Mesenchymal stem cell (in vitro differentiated cells and primary cell): ENCODE measurements at regions not wholly inside any gene's neighbourhood (a gene's known extent, or its start where the extent isn't known, plus 50 kb on each side); places are given as distances from the start of the nearest gene placed in this dataset.
"Not testable (repeated sequence)": the region's sequence is repeated elsewhere in the genome, so short reads cannot be mapped to it uniquely, and the experiment has no call there.

Source experiments
- DNase-seq: peaks from one replicate; pipeline ENCODE4 v3.0.0-alpha.2; 2013
- H2AFZ ChIP-seq: one replicate; pipeline ENCODE4 v1.6.1; 2013; ENCODE audit warnings: low read depth, mild to moderate bottlenecking, control low read depth, inconsistent platforms, low read length, moderate library complexity
- H2AK5ac ChIP-seq: 2 replicates; pipeline ENCODE4 v1.6.1; 2013; ENCODE audit warnings: low read length, moderate library complexity, mild to moderate bottlenecking, inconsistent platforms; ENCODE audit not compliant: severe bottlenecking
- H2BK120ac ChIP-seq: one replicate; pipeline ENCODE4 v1.6.1; 2013; ENCODE audit warnings: low read depth, mild to moderate bottlenecking, inconsistent platforms, low read length, moderate library complexity
- H2BK12ac ChIP-seq, 2 experiments: one replicate each; pipeline ENCODE4 v1.6.1; 2013; ENCODE audit warnings: inconsistent platforms in 2 of 2, low read length in 2 of 2, mild to moderate bottlenecking in 2 of 2, moderate library complexity in 2 of 2, control low read depth in 1 of 2
- H2BK15ac ChIP-seq: one replicate; pipeline ENCODE4 v1.6.1; 2013; ENCODE audit warnings: mild to moderate bottlenecking, low read depth, inconsistent platforms; ENCODE audit not compliant: poor library complexity, severe bottlenecking
- H2BK5ac ChIP-seq: 2 replicates; pipeline ENCODE4 v1.6.1; 2013; ENCODE audit warnings: low read depth, mild to moderate bottlenecking, low read length, control low read depth, inconsistent platforms; ENCODE audit not compliant: poor library complexity, severe bottlenecking
- H3K14ac ChIP-seq, 2 experiments: one replicate each; pipeline ENCODE4 v1.6.1; 2013; ENCODE audit warnings: inconsistent platforms in 2 of 2, low read length in 2 of 2, control low read depth in 1 of 2, mild to moderate bottlenecking in 1 of 2, moderate library complexity in 1 of 2
- H3K18ac ChIP-seq, 2 experiments: one replicate each; pipeline ENCODE4 v1.6.1; 2013; ENCODE audit warnings: inconsistent platforms in 2 of 2, low read length in 2 of 2, control low read depth in 1 of 2, low read depth in 1 of 2, mild to moderate bottlenecking in 1 of 2
- H3K23ac ChIP-seq, 2 experiments: one replicate each; pipeline ENCODE4 v1.6.1; 2013; ENCODE audit warnings: inconsistent platforms in 2 of 2, low read length in 2 of 2, mild to moderate bottlenecking in 2 of 2, moderate library complexity in 2 of 2, control low read depth in 1 of 2
- H3K27ac ChIP-seq: 2 replicates; pipeline ENCODE4 v1.5.1; 2013; ENCODE audit warnings: mild to moderate bottlenecking, moderate library complexity, low read length, control low read depth, inconsistent platforms; ENCODE audit not compliant: poor library complexity, severe bottlenecking
- H3K27me3 ChIP-seq, 2 experiments: 2 replicates each; pipeline versions ENCODE4 v1.6.1 to v1.7.0; 2013; ENCODE audit warnings: low read length in 2 of 2, mild to moderate bottlenecking in 2 of 2, moderate library complexity in 2 of 2, control low read depth in 1 of 2, inconsistent platforms in 1 of 2; ENCODE audit not compliant: control insufficient read depth in 1 of 2, insufficient read depth in 1 of 2
- H3K36me3 ChIP-seq, 2 experiments: 2 replicates each; pipeline versions ENCODE4 v1.6.1 to v1.7.0; 2013; ENCODE audit warnings: low read length in 2 of 2, control low read depth in 1 of 2, inconsistent platforms in 1 of 2, low read depth in 1 of 2, mild to moderate bottlenecking in 1 of 2; ENCODE audit not compliant: insufficient read depth in 2 of 2, control insufficient read depth in 1 of 2
- H3K4ac ChIP-seq, 2 experiments: one replicate each; pipeline ENCODE4 v1.6.1; 2013; ENCODE audit warnings: inconsistent platforms in 2 of 2, low read length in 2 of 2, mild to moderate bottlenecking in 2 of 2, moderate library complexity in 2 of 2, control low read depth in 1 of 2, low read depth in 1 of 2
- H3K4me1 ChIP-seq: 2 replicates; pipeline ENCODE4 v1.6.1; 2013; ENCODE audit warnings: low read depth, low read length, control low read depth; ENCODE audit not compliant: control insufficient read depth, insufficient read depth
- H3K4me2 ChIP-seq: 2 replicates; pipeline ENCODE4 v1.6.1; 2013; ENCODE audit warnings: low read length, mild to moderate bottlenecking, inconsistent platforms; ENCODE audit not compliant: poor library complexity, severe bottlenecking
- H3K4me3 ChIP-seq, 2 experiments: 2 replicates each; pipeline versions ENCODE4 v1.5.1 to v1.7.0; 2013; ENCODE audit warnings: low read length in 2 of 2, mild to moderate bottlenecking in 2 of 2, control low read depth in 1 of 2, low read depth in 1 of 2; ENCODE audit not compliant: insufficient read depth in 1 of 2
- H3K79me1 ChIP-seq: replicated peaks from 2 replicates; pipeline ENCODE4 v1.6.1; 2013; ENCODE audit warnings: mild to moderate bottlenecking, control low read depth, low read length, inconsistent platforms; ENCODE audit not compliant: poor library complexity, severe bottlenecking
- H3K9ac ChIP-seq: 2 replicates; pipeline ENCODE4 v1.7.0; 2013; ENCODE audit warnings: mild to moderate bottlenecking, low read length, moderate library complexity
- H3K9me3 ChIP-seq: 2 replicates; pipeline ENCODE4 v1.7.0; 2013; ENCODE audit warnings: mild to moderate bottlenecking, low read length; ENCODE audit not compliant: control insufficient read depth
- H4K8ac ChIP-seq: one replicate; pipeline ENCODE4 v1.6.1; 2013; ENCODE audit warnings: inconsistent platforms, mild to moderate bottlenecking, low read length, moderate library complexity
- H4K91ac ChIP-seq: one replicate; pipeline ENCODE4 v1.6.1; 2013; ENCODE audit warnings: mild to moderate bottlenecking, low read length, inconsistent platforms
- WGBS: methylation state at CpG from one replicate; pipeline ENCODE4 v1.1.7; 2013; ENCODE audit warnings: mixed read lengths; 5-methylcytosine and 5-hydroxymethylcytosine counted together

- H3K36me3 ChIP-seq, H3K4me2 ChIP-seq, H2BK15ac ChIP-seq, H2AK5ac ChIP-seq, H3K18ac ChIP-seq, H3K4ac ChIP-seq, H2BK120ac ChIP-seq, H4K8ac ChIP-seq, H2BK12ac ChIP-seq, H3K79me1 ChIP-seq, H3K4me1 ChIP-seq, H3K4me3 ChIP-seq, H2AFZ ChIP-seq, H3K9ac ChIP-seq, H3K23ac ChIP-seq, H3K27me3 ChIP-seq, H4K91ac ChIP-seq, H2BK5ac ChIP-seq, H3K9me3 ChIP-seq, H3K27ac ChIP-seq, DNase-seq, H3K14ac ChIP-seq: not testable (repeated sequence)
- no CpG with 5 or more reads among the region's 6 CpGs for WGBS
Observed at GRCh38 chr9:38813855-38814254, 93.9 kb upstream of the FAM240B start.

DNA sequence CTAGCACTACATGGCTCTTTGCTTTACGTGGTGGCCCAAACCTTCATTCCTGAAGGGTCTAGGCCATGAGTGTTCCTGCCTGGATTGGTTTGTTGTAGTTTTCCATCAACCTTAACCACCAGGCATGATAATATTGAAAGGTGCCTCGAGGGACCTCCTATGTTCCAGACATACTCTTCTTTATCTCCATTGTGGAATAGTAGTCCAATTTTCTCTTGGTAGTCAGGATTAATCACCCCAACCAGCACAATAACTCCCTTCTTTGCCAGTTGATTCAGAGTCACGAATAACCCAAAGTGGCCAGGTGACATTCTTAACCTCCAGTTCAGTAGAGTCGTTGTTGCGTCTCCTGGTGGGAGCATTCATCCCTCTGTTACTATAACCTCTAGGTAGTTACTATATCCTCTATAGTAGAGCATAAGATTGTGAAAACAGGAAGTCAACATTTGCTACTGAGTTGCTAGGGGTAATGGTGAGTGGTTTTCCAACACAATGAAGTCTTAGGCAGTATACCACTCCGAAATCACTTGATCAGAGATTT lies 88.1 kb upstream of the FAM240B start:
- H3K4me3 ChIP-seq, H3K4ac ChIP-seq, H3K14ac ChIP-seq, H2AK5ac ChIP-seq, H3K18ac ChIP-seq, H3K27ac ChIP-seq, H2BK120ac ChIP-seq, H3K9me3 ChIP-seq, H3K79me1 ChIP-seq, H3K23ac ChIP-seq, H3K36me3 ChIP-seq, H3K9ac ChIP-seq, H4K91ac ChIP-seq, H4K8ac ChIP-seq, H3K4me2 ChIP-seq, H3K4me1 ChIP-seq, H2BK12ac ChIP-seq, H2BK5ac ChIP-seq, DNase-seq, H2BK15ac ChIP-seq, H2AFZ ChIP-seq, H3K27me3 ChIP-seq: not testable (repeated sequence)
- WGBS = no CpG with 5 or more reads among the region's 6 CpGs

DNA sequence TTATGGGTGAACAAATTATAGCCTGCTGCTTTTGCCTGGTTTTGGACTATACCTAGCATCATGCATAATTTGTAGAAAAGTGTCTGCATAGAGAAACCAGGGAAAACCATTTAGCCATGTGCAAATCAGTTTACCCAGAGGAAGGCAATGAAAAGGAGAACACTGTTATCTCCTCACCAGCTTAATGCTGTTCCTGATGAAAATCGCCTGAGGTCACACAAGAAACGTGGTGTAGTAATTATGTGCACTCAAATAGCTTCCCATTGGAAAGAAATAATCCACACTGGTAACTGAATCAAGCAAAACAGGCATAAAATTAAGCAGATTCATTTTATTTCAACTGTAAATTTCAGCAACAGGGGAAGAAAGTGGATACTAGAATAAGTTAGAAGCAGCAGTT lies 51.7 kb upstream of the FAM240B start:
- H3K79me1 ChIP-seq = no peaks in the 10 kb centered on the region
- H3K18ac ChIP-seq = no peak overlapping the region
- peaks cover 2% of the 10 kb centered on the region for H3K4me1 ChIP-seq
- H3K9ac ChIP-seq = no peak overlapping the region
- H3K14ac ChIP-seq = no peak overlapping the region
- no peak overlapping the region for H3K4me3 ChIP-seq
- H4K91ac ChIP-seq = no peak overlapping the region
- H3K9me3 ChIP-seq = no peaks in the 10 kb centered on the region
- H4K8ac ChIP-seq = no peak overlapping the region
- H3K27me3 ChIP-seq = no peaks in the 10 kb centered on the region
- no peak overlapping the region for H3K4ac ChIP-seq
- H2BK12ac ChIP-seq = no peak overlapping the region
- DNase-seq = no peak
- no CpG with 5 or more reads among the region's 2 CpGs for WGBS
- no peak overlapping the region for H2BK15ac ChIP-seq
- H2AK5ac ChIP-seq = no peak overlapping the region
- H3K36me3 ChIP-seq = no peaks in the 10 kb centered on the region
- no peak overlapping the region for H2BK120ac ChIP-seq
- H2AFZ ChIP-seq = no peak overlapping the region
- no peak overlapping the region for H3K23ac ChIP-seq
- H3K27ac ChIP-seq = no peak overlapping the region
- no peak overlapping the region for H3K4me2 ChIP-seq
- H2BK5ac ChIP-seq = no peak overlapping the region
